HL-60 (cell line): ENCODE measurements at regions not wholly inside any gene's neighbourhood (a gene's known extent, or its start where the extent isn't known, plus 50 kb on each side); places are given as distances from the start of the nearest gene placed in this dataset.

Experiments used
- CTCF ChIP-seq: IDR thresholded peaks from one replicate; pipeline ENCODE4 v1.5.1; 2011; ENCODE audit warnings: low read length, control low read depth, inconsistent platforms; ENCODE audit not compliant: insufficient read depth
- GABPA ChIP-seq: IDR thresholded peaks from 2 replicates; pipeline ENCODE4 v1.6.1; 2012; ENCODE audit warnings: low read depth
- POLR2AphosphoS5 ChIP-seq: IDR thresholded peaks from 2 replicates; pipeline ENCODE4 v1.6.1; 2012; ENCODE audit warnings: low read depth
- REST ChIP-seq: IDR thresholded peaks from 2 replicates; pipeline ENCODE4 v1.6.1; 2012; ENCODE audit warnings: low read depth; ENCODE audit not compliant: insufficient replicate concordance
- SPI1 ChIP-seq: IDR thresholded peaks from 2 replicates; pipeline ENCODE4 v1.6.1; 2012; ENCODE audit warnings: low read depth, mild to moderate bottlenecking, borderline replicate concordance

DNA sequence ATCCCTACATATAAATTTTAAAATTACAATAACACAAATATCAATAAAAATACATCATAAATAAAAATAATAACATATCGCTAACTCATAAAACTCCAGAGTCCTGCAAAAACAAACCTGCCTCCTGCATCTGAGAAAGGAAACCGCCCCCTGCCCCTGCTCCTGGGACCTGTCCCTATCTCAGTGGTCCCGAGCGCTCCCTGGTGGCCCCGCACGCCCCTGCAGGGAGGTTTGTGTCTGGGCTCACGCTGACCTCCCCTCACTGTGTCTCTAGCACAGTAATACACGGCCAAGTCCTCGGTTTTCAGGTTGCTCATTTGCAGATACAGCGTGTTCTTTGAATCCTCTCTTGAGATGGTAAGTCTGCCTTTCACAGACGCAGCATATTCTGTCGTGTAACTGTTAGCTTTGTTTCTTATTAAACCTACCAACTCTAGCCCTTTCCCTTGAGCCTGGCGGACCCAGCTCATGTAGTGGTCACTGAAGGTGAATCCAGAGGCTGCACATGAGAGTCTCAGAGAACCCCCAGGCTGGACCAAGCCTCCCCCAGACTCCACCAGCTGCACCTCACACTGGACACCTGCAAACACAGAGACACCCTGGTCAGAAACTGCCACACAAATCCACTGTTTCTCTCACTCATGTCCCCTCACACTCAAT is 554.1 kb downstream of the GOLGA6L6 start:
- TF ChIP-seq CTCF (no peak), POLR2AphosphoS5 (no peak), REST (no peak), GABPA (no peak), SPI1 (no peak)
